BE2C (cell line): ENCODE measurements at regions not wholly inside any gene's neighbourhood (a gene's known extent, or its start where the extent isn't known, plus 50 kb on each side); places are given as distances from the start of the nearest gene placed in this dataset.
"Not testable (repeated sequence)": the region's sequence is repeated elsewhere in the genome, so short reads cannot be mapped to it uniquely, and the experiment has no call there.

Experiments
- DNase-seq: peaks from one replicate; pipeline ENCODE4 v3.0.0-alpha.2; 2020
- H3K27me3 ChIP-seq: fragments of 250-450 bp; sonication (Bioruptor Pico); 2 replicates; pipeline ENCODE4 v1.5.1; 2020; ENCODE audit warnings: mild to moderate bottlenecking
- H3K36me3 ChIP-seq: fragments of 250-450 bp; sonication (Bioruptor Pico); 2 replicates; pipeline ENCODE4 v1.5.1; 2020; ENCODE audit warnings: mild to moderate bottlenecking
- H3K4me1 ChIP-seq: fragments of 250-450 bp; sonication (Bioruptor Pico); 2 replicates; pipeline ENCODE4 v1.5.1; 2020
- H3K4me3 ChIP-seq: 2 replicates; pipeline ENCODE4 v1.5.1; 2011; ENCODE audit warnings: low read depth, low read length
- H3K9me3 ChIP-seq: fragments of 250-450 bp; sonication (Bioruptor Pico); 2 replicates; pipeline ENCODE4 v1.5.1; 2020
- TF ChIP-seq, protein P1 (sequence below): IDR thresholded peaks from 2 replicates; pipeline ENCODE4 v1.5.1; 2012; ENCODE audit warnings: mild to moderate bottlenecking, low read depth, low read length

DNA sequence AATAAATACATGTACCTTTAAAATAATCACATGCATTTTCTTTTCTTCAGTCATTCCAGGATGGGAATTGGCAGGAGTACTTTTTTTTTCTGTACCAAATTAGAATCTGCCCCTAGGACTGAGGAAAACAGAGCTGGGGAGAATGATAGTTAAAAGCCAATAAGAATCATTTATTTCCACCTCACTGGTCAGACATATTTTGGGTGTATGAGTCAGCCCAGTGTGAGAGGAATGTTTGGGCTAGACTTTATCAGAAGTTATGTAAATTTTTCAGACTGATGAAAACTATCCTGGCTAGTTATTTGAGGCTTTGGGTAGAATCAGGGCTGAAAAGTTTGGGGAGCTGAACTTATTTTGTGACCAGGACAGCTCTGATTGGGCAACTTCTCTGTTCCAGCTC is 303.1 kb upstream of the NPSR1 start:
- H3K4me1 ChIP-seq: no peaks in the 10 kb centered on the region
- no peaks in the 10 kb centered on the region for H3K36me3 ChIP-seq
- no peak for DNase-seq
- no peaks in the 10 kb centered on the region for H3K9me3 ChIP-seq
- no peaks in the 10 kb centered on the region for H3K27me3 ChIP-seq
- no peak overlapping the region for H3K4me3 ChIP-seq
- TF ChIP-seq, protein P1, sequence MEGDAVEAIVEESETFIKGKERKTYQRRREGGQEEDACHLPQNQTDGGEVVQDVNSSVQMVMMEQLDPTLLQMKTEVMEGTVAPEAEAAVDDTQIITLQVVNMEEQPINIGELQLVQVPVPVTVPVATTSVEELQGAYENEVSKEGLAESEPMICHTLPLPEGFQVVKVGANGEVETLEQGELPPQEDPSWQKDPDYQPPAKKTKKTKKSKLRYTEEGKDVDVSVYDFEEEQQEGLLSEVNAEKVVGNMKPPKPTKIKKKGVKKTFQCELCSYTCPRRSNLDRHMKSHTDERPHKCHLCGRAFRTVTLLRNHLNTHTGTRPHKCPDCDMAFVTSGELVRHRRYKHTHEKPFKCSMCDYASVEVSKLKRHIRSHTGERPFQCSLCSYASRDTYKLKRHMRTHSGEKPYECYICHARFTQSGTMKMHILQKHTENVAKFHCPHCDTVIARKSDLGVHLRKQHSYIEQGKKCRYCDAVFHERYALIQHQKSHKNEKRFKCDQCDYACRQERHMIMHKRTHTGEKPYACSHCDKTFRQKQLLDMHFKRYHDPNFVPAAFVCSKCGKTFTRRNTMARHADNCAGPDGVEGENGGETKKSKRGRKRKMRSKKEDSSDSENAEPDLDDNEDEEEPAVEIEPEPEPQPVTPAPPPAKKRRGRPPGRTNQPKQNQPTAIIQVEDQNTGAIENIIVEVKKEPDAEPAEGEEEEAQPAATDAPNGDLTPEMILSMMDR: no peak

DNA sequence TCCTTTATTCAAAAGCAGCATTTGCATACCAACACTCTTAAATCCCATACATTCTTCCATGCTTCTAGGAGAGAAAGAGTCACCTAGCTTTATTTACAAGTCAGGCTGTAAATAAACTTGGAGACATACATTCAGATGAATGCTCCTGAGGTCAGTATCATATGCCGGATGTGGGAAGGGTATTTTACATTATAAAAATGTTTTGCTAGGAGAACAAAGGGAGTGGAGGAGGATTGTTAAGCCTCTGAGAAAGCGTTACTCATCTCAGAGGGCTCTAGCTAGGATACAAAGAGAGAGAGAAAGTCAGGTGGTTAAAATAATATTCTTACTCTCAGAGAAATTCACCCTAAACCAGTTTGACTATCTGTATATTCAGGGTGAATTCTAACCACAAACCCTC is 300.9 kb upstream of the NPSR1 start:
- no peaks in the 10 kb centered on the region for H3K36me3 ChIP-seq
- no peaks in the 10 kb centered on the region for H3K4me1 ChIP-seq
- H3K9me3 ChIP-seq: no peaks in the 10 kb centered on the region
- TF ChIP-seq, protein P1: no peak
- no peak for DNase-seq
- no peak overlapping the region for H3K4me3 ChIP-seq
- H3K27me3 ChIP-seq: no peaks in the 10 kb centered on the region

DNA sequence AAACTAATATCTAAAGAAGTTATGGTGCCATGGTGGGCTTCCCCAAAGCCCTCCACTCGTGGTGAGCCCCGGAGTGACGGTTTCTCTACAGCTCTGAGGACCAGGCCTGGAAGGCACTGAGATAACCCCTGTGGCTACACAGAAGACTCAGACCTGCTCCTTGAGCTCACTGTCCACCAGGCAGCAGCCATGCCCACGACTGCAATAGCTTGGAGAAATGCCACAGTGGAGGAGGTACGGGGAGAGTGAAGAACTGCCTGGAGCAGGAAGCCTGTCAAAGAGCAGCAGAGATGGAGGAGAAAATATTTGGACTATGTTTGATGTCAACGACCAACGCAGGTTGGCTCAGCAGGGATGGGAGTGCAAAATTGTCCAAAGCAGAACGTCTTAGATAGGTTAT is 300.1 kb upstream of the NPSR1 start:
- H3K9me3 ChIP-seq: no peaks in the 10 kb centered on the region
- TF ChIP-seq, protein P1: no peak
- no peaks in the 10 kb centered on the region for H3K27me3 ChIP-seq
- DNase-seq: no peak
- no peaks in the 10 kb centered on the region for H3K4me1 ChIP-seq
- no peak overlapping the region for H3K4me3 ChIP-seq
- no peaks in the 10 kb centered on the region for H3K36me3 ChIP-seq

DNA sequence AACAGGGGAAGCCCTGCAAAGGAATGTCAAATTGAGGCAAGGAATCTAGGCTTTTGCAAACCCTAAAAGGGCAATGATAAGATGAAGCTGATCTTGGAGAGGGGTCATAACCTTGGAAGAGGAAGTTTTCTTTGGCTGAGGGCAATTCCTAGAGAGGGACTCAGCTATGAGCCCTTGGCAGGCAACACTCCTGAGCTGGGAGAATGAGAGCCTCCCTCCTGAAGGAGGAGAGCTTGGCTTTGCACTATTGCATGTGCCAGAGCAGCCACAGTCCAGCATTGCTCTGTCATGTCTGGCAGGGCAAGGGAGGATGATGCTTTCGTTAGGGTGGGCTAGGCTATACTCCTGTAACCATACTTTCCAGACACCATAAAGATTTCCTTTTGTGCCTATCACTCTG is 299.4 kb upstream of the NPSR1 start:
- not testable (repeated sequence) for H3K4me1 ChIP-seq, H3K27me3 ChIP-seq, H3K4me3 ChIP-seq, DNase-seq, H3K9me3 ChIP-seq, H3K36me3 ChIP-seq

DNA sequence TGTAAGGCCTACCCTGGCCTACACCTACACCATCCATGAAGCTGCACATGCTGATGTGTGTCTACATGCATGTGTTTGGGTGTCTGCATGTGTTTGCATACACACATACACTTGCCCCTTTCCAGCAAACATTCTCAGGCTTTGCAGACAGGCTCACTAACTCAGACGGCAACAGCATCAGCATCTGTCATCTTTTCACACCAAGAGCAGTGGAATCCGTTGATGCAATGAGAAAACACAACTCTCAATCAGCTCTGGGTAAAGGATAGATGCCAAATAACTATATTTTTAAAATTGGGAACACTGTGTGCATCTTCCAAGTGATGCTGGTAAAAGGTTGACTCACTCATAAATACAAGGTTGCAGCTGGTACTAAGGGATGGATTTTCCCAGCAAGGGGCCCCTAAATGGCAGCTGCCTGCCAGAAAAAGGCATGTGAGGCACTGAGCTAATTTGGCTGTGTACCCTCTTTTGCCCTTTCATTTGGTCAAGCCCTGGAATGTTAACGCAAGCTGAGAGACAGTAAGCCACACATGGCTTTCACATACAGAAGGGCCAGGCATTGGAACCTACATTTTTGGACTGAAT is 296.3 kb upstream of the NPSR1 start:
- DNase-seq: no peak
- H3K9me3 ChIP-seq: no peaks in the 10 kb centered on the region
- TF ChIP-seq, protein P1: no peak
- no peaks in the 10 kb centered on the region for H3K27me3 ChIP-seq
- no peaks in the 10 kb centered on the region for H3K36me3 ChIP-seq
- H3K4me3 ChIP-seq: no peak overlapping the region
- no peaks in the 10 kb centered on the region for H3K4me1 ChIP-seq

DNA sequence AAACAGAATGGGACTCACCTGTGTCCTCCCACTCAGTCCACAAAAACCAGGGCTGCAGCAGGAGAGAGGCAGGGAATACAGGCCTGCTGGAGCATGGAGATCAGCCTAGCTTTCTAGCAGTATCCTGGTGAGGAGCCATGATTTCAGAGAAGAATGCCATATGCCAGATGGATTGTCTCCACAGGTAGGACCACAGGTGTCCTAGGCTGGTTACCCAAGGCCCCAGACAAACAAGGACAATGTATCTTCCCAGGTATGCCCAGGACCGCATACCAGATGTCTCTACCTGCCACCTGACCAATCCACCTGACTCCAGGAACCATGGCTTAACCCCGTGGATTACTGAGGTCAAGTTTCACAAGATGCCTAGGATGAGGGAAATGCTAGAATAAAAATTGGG is 295.4 kb upstream of the NPSR1 start:
- no peak overlapping the region for H3K4me3 ChIP-seq
- H3K27me3 ChIP-seq: no peaks in the 10 kb centered on the region
- no peak for DNase-seq
- H3K4me1 ChIP-seq: no peaks in the 10 kb centered on the region
- H3K9me3 ChIP-seq: no peaks in the 10 kb centered on the region
- no peaks in the 10 kb centered on the region for H3K36me3 ChIP-seq
- TF ChIP-seq, protein P1: no peak

DNA sequence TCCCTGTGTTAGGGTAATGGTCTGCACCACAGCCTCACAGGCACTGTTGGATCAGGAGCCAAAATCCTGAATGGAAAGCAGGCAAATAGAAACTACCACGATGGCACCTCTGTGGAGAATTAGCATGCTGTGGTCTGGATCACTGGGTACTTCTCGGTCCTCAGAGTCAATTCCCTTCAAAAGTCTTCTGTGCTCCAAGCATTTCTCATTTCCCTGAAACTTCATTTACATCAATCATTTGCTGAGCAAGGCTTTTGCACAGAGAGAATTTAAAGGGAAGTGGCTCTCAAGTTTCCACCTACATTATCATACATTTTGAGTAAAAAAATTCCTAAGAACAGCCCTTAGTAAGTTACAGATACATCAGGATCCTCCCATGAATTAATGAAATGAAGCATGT is 293.9 kb upstream of the NPSR1 start:
- H3K4me1 ChIP-seq: no peaks in the 10 kb centered on the region
- H3K9me3 ChIP-seq: no peaks in the 10 kb centered on the region
- no peaks in the 10 kb centered on the region for H3K36me3 ChIP-seq
- H3K27me3 ChIP-seq: no peaks in the 10 kb centered on the region
- H3K4me3 ChIP-seq: no peak overlapping the region
- TF ChIP-seq, protein P1: no peak
- no peak for DNase-seq
